T-helper 1 cell treated with Interleukin-12 subunit alpha and Interleukin-12 subunit beta and Interleukin-4 antibody, amounts not matched to agents 30 μg/mL and 1 μg/mL, for 36 hours (primary cell): ENCODE measurements at regions not wholly inside any gene's neighbourhood (a gene's known extent, or its start where the extent isn't known, plus 50 kb on each side); places are given as distances from the start of the nearest gene placed in this dataset.
"Not testable (repeated sequence)": the region's sequence is repeated elsewhere in the genome, so short reads cannot be mapped to it uniquely, and the experiment has no call there.

ENCODE experiments used
- H3K27ac Mint-ChIP-seq: one replicate; pipeline ENCODE4 v1.8.0; 2021; ENCODE audit warnings: mild to moderate bottlenecking, mixed read lengths
- H3K27me3 Mint-ChIP-seq: one replicate; pipeline ENCODE4 v1.8.0; 2021; ENCODE audit warnings: low read depth, mixed read lengths
- H3K36me3 Mint-ChIP-seq: one replicate; pipeline ENCODE4 v1.8.0; 2021; ENCODE audit warnings: low read depth, mixed read lengths
- H3K4me1 Mint-ChIP-seq: one replicate; pipeline ENCODE4 v1.8.0; 2021; ENCODE audit warnings: low read depth, mixed read lengths
- H3K4me3 Mint-ChIP-seq: one replicate; pipeline ENCODE4 v1.8.0; 2021; ENCODE audit warnings: mild to moderate bottlenecking, moderate library complexity, mixed read lengths
- H3K9me3 Mint-ChIP-seq: one replicate; pipeline ENCODE4 v1.8.0; 2021; ENCODE audit warnings: mixed read lengths

DNA sequence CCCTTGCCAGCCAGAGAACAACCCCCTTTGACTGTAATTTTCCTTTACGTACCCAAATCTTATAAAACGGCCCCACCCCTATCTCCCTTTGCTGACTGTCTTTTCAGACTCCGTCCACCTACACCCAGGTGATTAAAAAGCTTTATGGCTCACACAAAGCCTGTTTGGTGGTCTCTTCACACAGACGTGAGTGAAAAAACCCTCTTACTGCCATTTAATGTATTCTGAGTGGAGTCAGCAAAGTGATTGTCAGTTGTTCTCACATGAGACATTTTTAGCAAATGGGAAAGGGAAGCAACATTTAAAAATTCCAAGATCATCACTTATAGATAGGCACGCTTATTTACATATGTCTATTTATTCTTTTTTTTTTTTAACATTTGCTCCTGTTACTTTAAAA lies 1701.3 kb upstream of the LRRTM1 start:
- H3K36me3 Mint-ChIP-seq, H3K4me3 Mint-ChIP-seq, H3K27me3 Mint-ChIP-seq, H3K27ac Mint-ChIP-seq, H3K4me1 Mint-ChIP-seq: not testable (repeated sequence)
- peaks cover 12% of the 10 kb centered on the region for H3K9me3 Mint-ChIP-seq

DNA sequence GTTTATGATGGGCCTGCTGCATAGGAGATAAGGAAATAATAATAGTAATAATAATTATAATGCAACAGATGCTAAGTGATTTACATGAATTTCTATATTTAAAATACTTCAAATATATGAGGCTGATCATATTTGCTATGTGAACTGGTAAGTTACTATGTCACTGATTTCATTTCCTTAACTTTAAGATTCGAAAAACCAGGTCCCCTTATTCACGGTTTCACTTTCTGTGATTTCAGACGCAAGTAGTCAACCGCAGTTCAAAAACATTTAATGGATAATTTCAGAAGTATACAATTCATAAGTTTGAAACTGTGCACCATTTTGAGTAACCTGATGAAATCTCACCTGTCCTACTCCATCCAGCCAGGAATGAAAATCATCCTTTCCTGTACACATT lies 1697.1 kb upstream of the LRRTM1 start:
- Mint-ChIP-seq H3K9me3 (peaks cover 22% of the 10 kb centered on the region), H3K27ac (no peak overlapping the region), H3K4me3 (no peak overlapping the region), H3K36me3 (no peaks in the 10 kb centered on the region), H3K27me3 (no peaks in the 10 kb centered on the region), H3K4me1 (no peaks in the 10 kb centered on the region)

DNA sequence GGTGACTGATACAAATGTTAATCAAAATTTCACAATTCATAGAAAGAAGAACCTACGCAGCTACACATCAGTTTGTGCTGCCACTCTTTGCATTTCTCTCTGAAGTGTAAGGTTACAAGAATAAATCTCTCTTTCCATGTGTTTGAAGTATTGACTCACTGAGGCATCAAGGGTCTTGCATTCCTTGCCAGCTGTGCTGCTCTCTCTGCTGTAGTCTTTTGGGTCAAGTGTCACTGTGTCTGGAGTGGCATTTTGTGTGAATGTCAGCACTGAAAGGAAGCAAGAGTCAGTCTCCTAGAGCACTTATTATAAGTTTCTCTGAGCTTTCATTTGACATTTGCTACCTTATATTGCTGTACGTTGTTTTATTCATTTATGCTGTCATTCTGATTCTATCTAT lies 1696.1 kb upstream of the LRRTM1 start:
- Mint-ChIP-seq H3K36me3 (no peaks in the 10 kb centered on the region), H3K4me1 (no peaks in the 10 kb centered on the region), H3K9me3 (peaks cover 22% of the 10 kb centered on the region), H3K27ac (no peak overlapping the region), H3K4me3 (no peak overlapping the region), H3K27me3 (no peaks in the 10 kb centered on the region)

DNA sequence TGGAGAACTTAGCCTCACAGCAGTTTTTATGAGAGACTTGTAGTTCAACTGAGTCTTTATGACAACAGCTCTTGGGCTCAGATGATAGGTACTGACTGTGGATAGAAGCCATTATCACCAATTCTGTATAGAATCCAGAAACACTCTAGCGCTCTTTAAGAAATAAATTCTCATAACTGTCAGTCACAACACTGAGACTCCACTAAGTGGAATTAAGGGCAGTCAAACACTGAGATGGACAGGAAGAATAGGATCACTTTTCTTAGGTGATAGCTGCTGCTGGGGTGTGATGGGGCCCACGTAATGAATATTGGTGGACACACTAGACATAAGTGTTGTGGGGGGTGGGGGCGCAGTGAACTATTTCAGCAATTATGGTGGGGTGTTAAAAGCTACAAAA lies 1691.8 kb upstream of the LRRTM1 start:
- no peaks in the 10 kb centered on the region for H3K27me3 Mint-ChIP-seq

DNA sequence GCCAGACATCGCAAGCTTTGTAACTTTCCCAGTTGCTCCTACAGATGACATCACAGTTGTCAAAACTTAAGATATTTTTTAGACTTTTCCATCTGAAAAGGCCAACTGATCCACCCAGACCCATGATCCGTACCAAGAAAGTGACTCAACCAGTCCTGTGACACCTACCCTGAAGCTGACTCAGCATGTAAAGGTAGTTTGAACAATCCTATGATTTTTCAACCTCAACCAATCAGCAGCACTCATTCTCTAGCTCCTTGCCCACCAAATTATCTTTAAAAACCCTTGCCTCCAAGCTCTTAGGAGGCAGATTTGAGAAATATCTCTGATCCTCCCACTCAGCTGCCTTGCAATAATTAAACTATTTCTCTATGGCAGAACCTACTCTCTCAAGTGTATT lies 1686.7 kb upstream of the LRRTM1 start:
- H3K36me3 Mint-ChIP-seq, result no peaks in the 10 kb centered on the region
- peaks cover 13% of the 10 kb centered on the region for H3K9me3 Mint-ChIP-seq
- no peak overlapping the region for H3K4me3 Mint-ChIP-seq
- no peaks in the 10 kb centered on the region for H3K4me1 Mint-ChIP-seq
- no peak overlapping the region for H3K27ac Mint-ChIP-seq
- H3K27me3 Mint-ChIP-seq, result no peaks in the 10 kb centered on the region

More for the DNA sequence above, 1691.8 kb upstream of the LRRTM1 start:
- peaks cover 19% of the 10 kb centered on the region for H3K9me3 Mint-ChIP-seq
- no peaks in the 10 kb centered on the region for H3K4me1 Mint-ChIP-seq
- no peak overlapping the region for H3K27ac Mint-ChIP-seq
- H3K4me3 Mint-ChIP-seq, result no peak overlapping the region
- no peaks in the 10 kb centered on the region for H3K36me3 Mint-ChIP-seq

DNA sequence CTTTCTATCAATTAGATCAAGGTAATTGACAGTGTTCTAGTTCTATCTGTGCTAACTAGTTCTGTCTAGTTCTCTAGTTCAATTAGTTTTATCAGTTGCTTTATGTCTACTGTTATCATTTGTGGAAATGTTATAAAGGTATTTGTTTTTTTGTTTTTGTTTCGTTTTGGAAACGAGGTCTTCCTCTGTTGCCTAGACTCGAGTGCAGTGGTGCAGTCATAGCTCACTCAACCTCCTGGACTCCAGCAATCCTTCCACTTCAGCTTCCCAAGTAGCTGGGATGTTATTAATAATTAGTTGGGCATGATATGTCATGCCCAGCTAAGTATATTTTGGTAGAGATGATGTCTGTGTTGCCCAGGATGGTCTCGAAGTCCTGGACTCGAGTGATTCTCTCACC lies 1682.8 kb upstream of the LRRTM1 start:
- Mint-ChIP-seq H3K36me3 (no peaks in the 10 kb centered on the region), H3K4me3 (no peak overlapping the region), H3K27ac (no peak overlapping the region), H3K9me3 (peaks cover 14% of the 10 kb centered on the region), H3K27me3 (no peaks in the 10 kb centered on the region), H3K4me1 (no peaks in the 10 kb centered on the region)

DNA sequence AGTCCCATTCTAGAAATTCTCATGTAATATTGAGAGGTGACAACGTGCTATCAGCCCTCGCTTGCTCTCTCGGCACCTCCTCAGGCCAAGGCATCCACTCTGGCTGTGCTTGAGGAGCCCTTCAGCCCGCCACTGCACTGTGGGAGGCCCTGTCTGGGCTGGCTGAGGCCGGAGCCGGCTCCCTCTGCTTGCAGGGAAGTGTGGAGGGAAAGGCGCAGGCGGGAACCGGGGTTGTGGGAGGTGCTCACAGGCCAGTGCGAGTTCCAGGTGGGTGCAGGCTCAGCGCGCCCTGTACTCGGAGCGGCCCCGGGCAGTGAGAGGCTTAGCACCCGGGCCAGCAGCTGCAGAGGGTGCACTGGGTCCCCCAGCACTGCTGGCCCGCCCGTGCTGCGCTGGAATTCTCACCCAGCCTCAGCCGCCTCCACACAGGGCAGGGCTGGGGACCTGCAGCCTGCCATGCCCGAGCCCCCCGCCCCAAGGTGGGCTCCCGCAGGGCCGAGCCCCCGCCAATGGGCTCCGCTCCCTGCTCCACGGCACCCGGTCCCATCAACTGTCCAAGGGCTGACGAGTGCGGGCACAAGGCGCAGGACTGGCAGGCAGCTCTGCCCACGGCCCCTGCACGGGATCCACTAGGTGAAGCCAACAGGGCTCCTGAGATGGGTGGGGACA lies 1680.6 kb upstream of the LRRTM1 start:
- Mint-ChIP-seq H3K4me3 (no peak overlapping the region), H3K36me3 (no peaks in the 10 kb centered on the region), H3K27me3 (no peaks in the 10 kb centered on the region), H3K9me3 (peaks cover 14% of the 10 kb centered on the region), H3K4me1 (no peaks in the 10 kb centered on the region), H3K27ac (no peak overlapping the region)

DNA sequence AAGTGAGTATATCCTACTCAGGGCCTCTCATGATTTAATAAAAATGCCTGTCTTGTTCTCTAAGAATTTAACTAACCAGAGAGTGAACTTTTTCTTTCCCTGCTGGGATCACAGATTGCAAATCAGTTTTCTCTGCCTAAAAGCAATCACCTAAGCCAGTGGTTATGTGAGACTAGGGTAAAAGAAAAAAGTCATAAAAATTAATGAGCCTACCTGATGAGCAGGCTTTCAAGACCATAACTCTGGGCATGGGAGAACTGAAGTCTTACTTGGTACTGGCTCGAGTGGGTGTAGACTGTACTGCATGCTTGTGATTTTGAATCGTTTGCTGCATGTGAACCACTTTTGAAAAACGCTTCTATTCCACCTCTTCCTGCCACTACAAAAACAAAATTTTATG lies 1677.0 kb upstream of the LRRTM1 start:
- Mint-ChIP-seq H3K27ac (no peak overlapping the region), H3K27me3 (no peaks in the 10 kb centered on the region), H3K36me3 (no peaks in the 10 kb centered on the region), H3K4me3 (no peak overlapping the region), H3K4me1 (no peaks in the 10 kb centered on the region), H3K9me3 (peaks cover 19% of the 10 kb centered on the region)

DNA sequence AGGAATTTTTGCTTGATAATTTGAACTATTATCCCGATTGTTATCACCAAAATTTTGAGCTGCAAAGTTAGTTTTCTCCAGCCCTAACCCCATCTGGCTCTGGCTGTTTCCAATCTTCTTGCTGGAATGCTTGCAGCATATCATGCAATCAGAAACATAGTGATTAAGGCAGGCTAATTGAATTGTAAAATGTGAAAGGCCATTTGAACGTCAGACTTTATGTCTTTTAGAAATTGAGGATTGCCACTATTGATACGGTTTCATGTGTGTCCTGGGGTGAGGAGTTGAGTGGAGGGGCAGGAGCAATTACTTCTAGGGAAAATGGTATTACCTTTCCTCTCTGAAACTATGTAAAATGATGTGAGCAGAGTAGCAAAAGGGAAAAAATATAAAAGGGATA lies 1674.5 kb upstream of the LRRTM1 start:
- Mint-ChIP-seq H3K27me3 (no peaks in the 10 kb centered on the region), H3K4me3 (no peak overlapping the region), H3K36me3 (no peaks in the 10 kb centered on the region), H3K4me1 (no peaks in the 10 kb centered on the region), H3K27ac (no peak overlapping the region), H3K9me3 (peaks cover 11% of the 10 kb centered on the region)

DNA sequence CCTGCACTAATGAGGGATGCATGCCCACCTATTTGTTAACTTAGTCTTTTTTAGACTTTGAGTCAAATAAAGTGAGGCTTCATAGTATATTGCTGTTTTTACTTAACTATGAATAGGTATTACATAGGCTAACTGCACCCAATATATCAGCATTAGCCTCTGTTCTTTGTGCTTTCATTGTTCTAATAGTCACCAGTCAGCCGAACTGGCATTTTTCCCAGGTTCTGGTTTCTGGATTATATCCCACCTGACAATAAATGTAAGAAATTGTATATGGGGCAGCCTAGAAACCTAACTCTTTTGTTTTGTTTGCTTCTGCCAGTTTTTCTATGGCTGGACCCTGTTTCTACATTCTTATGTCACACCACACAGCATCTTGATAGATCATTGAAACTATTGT lies 1672.4 kb upstream of the LRRTM1 start:
- H3K27ac Mint-ChIP-seq, result no peak overlapping the region
- H3K4me1 Mint-ChIP-seq, result no peaks in the 10 kb centered on the region
- no peak overlapping the region for H3K4me3 Mint-ChIP-seq
- no peaks in the 10 kb centered on the region for H3K36me3 Mint-ChIP-seq
- peaks cover 11% of the 10 kb centered on the region for H3K9me3 Mint-ChIP-seq
- H3K27me3 Mint-ChIP-seq, result no peaks in the 10 kb centered on the region

DNA sequence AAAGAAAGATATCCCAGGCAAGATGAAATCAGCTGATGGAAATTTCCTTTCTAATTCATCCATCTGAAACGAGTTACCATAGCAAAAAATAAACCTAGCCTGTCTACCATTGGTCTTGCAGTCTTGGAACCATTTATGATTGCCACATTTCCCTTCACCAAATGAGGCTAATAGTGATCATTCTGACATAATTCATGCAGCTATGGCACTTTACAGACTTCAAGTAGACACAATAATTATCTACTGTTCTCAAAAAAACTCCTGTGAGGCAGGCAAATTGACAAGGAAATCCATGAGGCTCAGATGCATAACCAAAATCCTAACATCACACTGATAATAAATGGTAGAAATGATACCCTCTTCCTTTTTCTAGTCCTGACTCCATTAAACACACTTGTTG lies 1669.7 kb upstream of the LRRTM1 start:
- H3K9me3 Mint-ChIP-seq, result peaks cover 12% of the 10 kb centered on the region
- no peaks in the 10 kb centered on the region for H3K4me1 Mint-ChIP-seq
- no peaks in the 10 kb centered on the region for H3K27me3 Mint-ChIP-seq
- H3K36me3 Mint-ChIP-seq, result no peaks in the 10 kb centered on the region
- H3K27ac Mint-ChIP-seq, result no peak overlapping the region
- H3K4me3 Mint-ChIP-seq, result no peak overlapping the region

DNA sequence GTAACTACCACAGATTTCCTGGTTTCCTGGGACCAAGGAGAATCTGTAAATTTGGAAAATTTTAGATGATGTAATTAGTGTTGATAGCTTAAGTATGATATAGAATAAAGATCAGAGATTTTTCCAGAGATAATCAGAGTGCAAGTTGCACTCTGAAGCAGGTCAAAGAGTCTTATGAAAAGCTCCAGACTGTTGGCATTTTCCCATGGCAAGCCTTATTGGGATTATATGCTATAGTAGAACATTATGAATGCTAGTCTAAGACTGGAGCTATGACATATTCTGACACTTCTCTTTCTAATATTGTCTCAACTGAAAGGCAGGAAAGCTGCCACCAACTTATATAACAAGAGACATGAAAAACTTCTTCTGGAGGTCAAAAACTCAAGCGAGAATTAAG lies 1638.3 kb upstream of the LRRTM1 start:
- H3K27me3 Mint-ChIP-seq, result no peaks in the 10 kb centered on the region
- peaks cover 30% of the 10 kb centered on the region for H3K9me3 Mint-ChIP-seq
- H3K4me1 Mint-ChIP-seq, result no peaks in the 10 kb centered on the region
- no peak overlapping the region for H3K27ac Mint-ChIP-seq
- H3K4me3 Mint-ChIP-seq, result no peak overlapping the region
- H3K36me3 Mint-ChIP-seq, result no peaks in the 10 kb centered on the region

DNA sequence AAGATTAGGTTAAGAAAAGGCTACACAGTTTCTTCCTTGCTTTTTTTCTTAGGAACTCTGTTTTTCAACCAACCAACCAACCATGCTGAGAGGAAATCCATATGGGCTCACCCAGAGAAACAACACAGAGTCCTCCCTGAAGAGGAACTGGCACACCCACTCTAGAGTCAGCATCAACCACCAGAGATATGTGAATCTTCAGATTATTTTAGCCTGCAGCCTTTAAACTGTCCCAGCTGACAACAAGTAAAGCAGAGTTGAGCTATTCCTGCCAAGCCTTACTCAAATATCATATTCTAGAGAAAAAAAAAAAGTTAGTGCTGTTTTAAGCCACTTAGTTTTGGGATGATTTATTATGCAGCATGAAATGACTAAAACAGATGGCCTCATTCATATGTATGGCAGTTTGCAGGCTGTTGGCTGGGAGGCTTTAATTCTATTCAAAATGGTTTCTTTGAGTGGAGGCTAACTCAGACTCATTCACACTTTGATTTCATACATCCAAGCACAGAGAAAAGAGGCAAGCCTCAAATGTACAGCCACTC lies 1637.7 kb upstream of the LRRTM1 start:
- Mint-ChIP-seq H3K27ac (no peak overlapping the region), H3K27me3 (no peaks in the 10 kb centered on the region), H3K9me3 (peaks cover 27% of the 10 kb centered on the region), H3K4me1 (no peaks in the 10 kb centered on the region), H3K4me3 (no peak overlapping the region), H3K36me3 (no peaks in the 10 kb centered on the region)

DNA sequence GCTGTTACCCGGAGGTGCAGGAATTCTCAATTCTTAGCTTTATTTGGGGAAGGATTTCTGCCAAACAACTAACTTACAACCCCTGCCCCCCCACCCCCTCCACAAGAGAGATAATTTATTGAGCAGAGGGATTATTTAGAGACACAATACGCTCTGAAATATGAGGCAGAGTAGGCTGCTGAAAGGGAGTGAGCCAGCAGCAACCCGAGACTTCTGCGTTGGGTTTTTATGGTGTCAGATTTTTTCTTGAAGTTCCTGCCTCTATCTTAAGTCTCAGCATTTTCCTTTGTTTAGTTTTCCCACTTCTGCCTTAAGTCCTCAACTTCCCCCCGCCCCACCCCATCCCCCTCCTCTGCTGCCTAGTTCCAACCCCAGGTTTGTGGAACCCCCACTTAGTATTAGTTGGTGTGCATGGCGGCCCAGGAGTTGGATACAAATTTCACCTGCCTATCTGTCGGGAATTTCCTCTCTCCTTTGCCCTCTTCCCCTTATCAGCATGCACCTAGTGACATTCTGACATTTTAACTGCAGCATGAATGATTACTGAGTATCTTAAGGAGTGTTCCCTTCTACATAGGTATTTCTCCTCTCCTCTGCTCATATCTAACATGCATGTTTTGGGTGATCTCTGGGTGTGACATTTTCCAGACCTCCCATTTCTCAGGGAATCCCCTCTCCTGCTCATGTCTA lies 1635.9 kb upstream of the LRRTM1 start:
- Mint-ChIP-seq H3K27ac (no peak overlapping the region), H3K27me3 (no peaks in the 10 kb centered on the region)

DNA sequence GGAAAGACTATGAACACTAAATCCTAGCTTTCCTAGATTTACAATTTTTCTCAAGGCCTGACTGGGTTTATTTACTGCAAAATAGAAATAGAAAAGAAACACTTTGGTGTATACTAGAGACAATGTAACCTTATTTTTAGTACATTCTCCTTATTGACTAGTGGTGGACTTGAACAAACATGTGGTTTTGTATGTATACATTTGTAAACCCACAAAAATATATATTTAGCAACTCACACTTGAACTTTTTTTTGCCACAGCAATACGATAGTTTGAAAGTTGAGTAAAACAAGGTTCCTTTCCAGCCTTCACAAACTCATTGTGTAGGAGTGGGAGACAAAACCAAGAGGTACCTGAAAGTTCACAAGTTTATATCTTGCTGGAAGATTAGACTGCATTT lies 1633.4 kb upstream of the LRRTM1 start:
- H3K36me3 Mint-ChIP-seq, result no peaks in the 10 kb centered on the region
- H3K27ac Mint-ChIP-seq, result no peak overlapping the region
- no peaks in the 10 kb centered on the region for H3K4me1 Mint-ChIP-seq
- no peaks in the 10 kb centered on the region for H3K27me3 Mint-ChIP-seq
- H3K4me3 Mint-ChIP-seq, result no peak overlapping the region
- H3K9me3 Mint-ChIP-seq, result peaks cover 14% of the 10 kb centered on the region

More for the DNA sequence above, 1635.9 kb upstream of the LRRTM1 start:
- H3K9me3 Mint-ChIP-seq, result peaks cover 16% of the 10 kb centered on the region
- no peak overlapping the region for H3K4me3 Mint-ChIP-seq
- H3K4me1 Mint-ChIP-seq, result no peaks in the 10 kb centered on the region
- no peaks in the 10 kb centered on the region for H3K36me3 Mint-ChIP-seq
